HG03135 (cell line): ENCODE measurements at regions not wholly inside any gene's neighbourhood (a gene's known extent, or its start where the extent isn't known, plus 50 kb on each side); places are given as distances from the start of the nearest gene placed in this dataset.
"Not testable (repeated sequence)": the region's sequence is repeated elsewhere in the genome, so short reads cannot be mapped to it uniquely, and the experiment has no call there.

Experiments
- ATAC-seq: cut with Tn5 transposase; IDR thresholded peaks from one replicate; pipeline ENCODE4 v1.9.1; 2021; ENCODE audit warnings: mild to moderate bottlenecking, moderate library complexity; ENCODE audit not compliant: unreplicated experiment

- ATAC-seq = no peak
Observed at GRCh38 chr6:141976994-141977393, 155.7 kb upstream of the GJE1 start.

- ATAC-seq = not testable (repeated sequence)
Observed at GRCh38 chr6:141969768-141970415, 162.8 kb upstream of the GJE1 start.

GRCh38 chr6:141969201-141969600, 163.5 kb upstream of the GJE1 start:
- ATAC-seq = no peak

GRCh38 chr6:141968632-141969031, 164.1 kb upstream of the GJE1 start:
- no peak for ATAC-seq

GRCh38 chr6:141965016-141965545, 167.6 kb upstream of the GJE1 start:
- no peak for ATAC-seq

- ATAC-seq = no peak
Observed at GRCh38 chr6:141963543-141964295, 169.0 kb upstream of the GJE1 start.

GRCh38 chr6:141957271-141957670, 175.5 kb upstream of the GJE1 start:
- ATAC-seq = no peak

- no peak for ATAC-seq
Observed at GRCh38 chr6:141956868-141957267, 175.9 kb upstream of the GJE1 start.

- no peak for ATAC-seq
Observed at GRCh38 chr6:141956046-141956761, 176.5 kb upstream of the GJE1 start.

GRCh38 chr6:141953072-141953471, 179.7 kb upstream of the GJE1 start:
- no peak for ATAC-seq

- no peak for ATAC-seq
Observed at GRCh38 chr6:141946502-141946901, 186.2 kb upstream of the GJE1 start.

- no peak for ATAC-seq
Observed at GRCh38 chr6:141938664-141939063, 194.1 kb upstream of the GJE1 start.

- ATAC-seq = no peak
Observed at GRCh38 chr6:141932685-141933084, 200.0 kb upstream of the GJE1 start.

- ATAC-seq = not testable (repeated sequence)
Observed at GRCh38 chr6:141926200-141926900, 206.4 kb upstream of the GJE1 start.

- ATAC-seq = no peak
Observed at GRCh38 chr6:141925001-141925400, 207.7 kb upstream of the GJE1 start.

- no peak for ATAC-seq
Observed at GRCh38 chr6:141922898-141923297, 209.8 kb upstream of the GJE1 start.

GRCh38 chr6:141916682-141917505, 215.8 kb upstream of the GJE1 start:
- ATAC-seq = not testable (repeated sequence)

- ATAC-seq = no peak
Observed at GRCh38 chr6:141914646-141915045, 218.1 kb upstream of the GJE1 start.

GRCh38 chr6:141906569-141907080, 226.1 kb upstream of the GJE1 start:
- no peak for ATAC-seq

- no peak for ATAC-seq
Observed at GRCh38 chr6:141890661-141891060, 242.1 kb upstream of the GJE1 start.
